DND-41 (cell line): ENCODE measurements at regions not wholly inside any gene's neighbourhood (a gene's known extent, or its start where the extent isn't known, plus 50 kb on each side); places are given as distances from the start of the nearest gene placed in this dataset.

Source experiments
- EZH2 ChIP-seq: IDR thresholded peaks from 3 replicates; pipeline ENCODE4 v1.6.1; 2012; ENCODE audit warnings: borderline replicate concordance, low read depth, mild to moderate bottlenecking, moderate library complexity, low read length, inconsistent platforms; ENCODE audit not compliant: severe bottlenecking
- TF ChIP-seq, protein P1 (sequence below): IDR thresholded peaks from 2 replicates; pipeline ENCODE4 v1.5.1; 2012; ENCODE audit warnings: borderline replicate concordance, low read length, moderate library complexity, mild to moderate bottlenecking; ENCODE audit not compliant: poor library complexity, severe bottlenecking; ENCODE audit errors: extremely low read depth

- TF ChIP-seq, protein P1, sequence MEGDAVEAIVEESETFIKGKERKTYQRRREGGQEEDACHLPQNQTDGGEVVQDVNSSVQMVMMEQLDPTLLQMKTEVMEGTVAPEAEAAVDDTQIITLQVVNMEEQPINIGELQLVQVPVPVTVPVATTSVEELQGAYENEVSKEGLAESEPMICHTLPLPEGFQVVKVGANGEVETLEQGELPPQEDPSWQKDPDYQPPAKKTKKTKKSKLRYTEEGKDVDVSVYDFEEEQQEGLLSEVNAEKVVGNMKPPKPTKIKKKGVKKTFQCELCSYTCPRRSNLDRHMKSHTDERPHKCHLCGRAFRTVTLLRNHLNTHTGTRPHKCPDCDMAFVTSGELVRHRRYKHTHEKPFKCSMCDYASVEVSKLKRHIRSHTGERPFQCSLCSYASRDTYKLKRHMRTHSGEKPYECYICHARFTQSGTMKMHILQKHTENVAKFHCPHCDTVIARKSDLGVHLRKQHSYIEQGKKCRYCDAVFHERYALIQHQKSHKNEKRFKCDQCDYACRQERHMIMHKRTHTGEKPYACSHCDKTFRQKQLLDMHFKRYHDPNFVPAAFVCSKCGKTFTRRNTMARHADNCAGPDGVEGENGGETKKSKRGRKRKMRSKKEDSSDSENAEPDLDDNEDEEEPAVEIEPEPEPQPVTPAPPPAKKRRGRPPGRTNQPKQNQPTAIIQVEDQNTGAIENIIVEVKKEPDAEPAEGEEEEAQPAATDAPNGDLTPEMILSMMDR = no peak
- no peak for TF ChIP-seq EZH2
Measured at GRCh38 chr6:126253431-126253830, 86.5 kb upstream of the CENPW start.
